HCEC 1CT (cell line): ENCODE measurements at regions not wholly inside any gene's neighbourhood (a gene's known extent, or its start where the extent isn't known, plus 50 kb on each side); places are given as distances from the start of the nearest gene placed in this dataset.

ENCODE experiments used
- DNase-seq: peaks from one replicate; pipeline ENCODE4 v3.0.0-alpha.2; 2017

DNA sequence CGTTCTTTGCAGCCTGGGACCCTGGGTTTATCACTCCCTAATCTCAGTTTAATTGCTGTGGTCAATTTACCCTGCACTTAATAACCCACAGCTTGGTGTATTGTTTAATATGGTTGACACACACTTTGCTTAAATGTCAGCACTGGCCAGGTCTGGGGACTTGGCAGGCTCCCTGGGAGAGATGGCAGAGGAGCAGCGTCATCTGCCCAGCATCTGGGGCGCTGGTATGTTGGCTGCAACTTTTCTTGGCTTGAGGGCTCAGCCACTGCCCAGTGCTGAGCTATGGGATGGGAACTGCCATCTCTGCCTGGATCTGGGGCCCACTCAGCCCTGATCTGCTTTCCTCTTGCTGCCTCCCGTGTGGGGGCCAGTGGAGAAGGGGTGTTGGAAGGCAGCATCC is 115.7 kb upstream of the IRX3 start:
- no peak for DNase-seq

DNA sequence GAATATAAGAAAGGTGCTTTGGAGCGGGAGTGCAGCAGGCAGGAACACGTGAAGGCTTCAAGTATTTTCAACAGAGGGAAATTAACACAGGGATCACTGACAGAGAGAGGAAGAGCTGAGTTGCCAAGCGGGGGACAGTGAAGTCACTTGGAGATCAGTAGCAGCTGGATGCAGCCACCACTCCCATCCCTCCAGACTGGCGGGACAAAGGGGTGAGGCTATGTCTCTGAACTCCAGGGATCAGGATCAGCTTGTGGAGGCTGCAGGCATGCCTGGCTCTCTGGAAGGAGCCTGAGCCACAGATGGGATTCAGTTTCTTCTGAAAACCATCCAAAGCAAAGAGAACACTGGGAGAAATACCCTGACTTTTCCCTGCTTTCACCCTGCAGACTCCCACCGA is 113.7 kb upstream of the IRX3 start:
- no peak for DNase-seq

GRCh38 chr16:54398986-54399385 is 112.4 kb upstream of the IRX3 start:
- DNase-seq: no peak

DNA sequence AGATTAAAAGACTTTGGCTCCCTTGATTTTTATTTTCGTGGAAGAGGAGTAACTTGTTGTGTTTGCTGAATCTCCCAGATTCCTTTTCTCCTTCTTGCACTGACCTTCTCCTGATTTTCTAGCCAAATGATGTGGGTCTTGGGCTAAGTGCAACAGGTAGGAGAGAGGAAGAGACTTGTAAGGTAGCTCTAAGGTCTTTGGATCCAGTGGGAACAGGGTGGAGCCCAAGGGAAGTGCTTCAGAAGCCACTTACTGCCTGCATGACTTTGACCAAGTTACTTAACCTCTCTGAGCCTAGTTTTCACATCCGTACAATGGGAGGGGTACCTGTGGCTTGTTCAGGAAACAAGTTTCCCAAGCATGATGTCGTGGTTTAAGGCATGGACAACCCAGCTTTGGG is 111.3 kb upstream of the IRX3 start:
- no peak for DNase-seq

DNA sequence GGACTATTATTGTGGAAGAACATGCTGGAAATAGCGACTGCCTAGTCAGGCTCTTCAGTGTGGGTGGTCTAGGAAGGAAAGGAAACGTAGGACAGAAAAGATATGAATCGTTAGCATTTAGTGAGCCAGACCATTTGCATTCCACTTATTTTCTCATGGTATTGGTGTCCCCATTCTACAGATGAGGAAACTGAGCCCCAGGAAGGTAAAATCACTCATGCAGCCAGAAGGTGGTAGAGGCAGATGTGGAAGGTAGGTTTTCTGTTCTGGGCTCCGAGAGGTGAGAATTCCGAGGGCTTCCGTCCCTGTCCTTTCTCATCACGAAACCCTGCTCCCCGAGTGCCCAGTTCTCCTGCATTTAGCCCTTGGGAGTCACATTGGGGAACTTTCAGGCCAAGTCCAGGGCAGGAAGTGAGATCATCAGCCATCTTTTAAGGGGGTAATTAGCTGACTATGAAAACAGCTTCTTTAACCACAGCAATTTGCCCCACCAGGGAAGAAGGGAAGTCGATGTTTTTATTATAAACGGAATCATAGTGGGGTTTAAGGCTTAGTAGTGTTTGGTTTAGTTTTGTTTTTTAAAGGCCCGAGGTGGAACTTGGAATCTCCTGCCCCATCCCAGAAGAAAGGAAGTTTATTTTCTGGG is 110.7 kb upstream of the IRX3 start:
- no peak for DNase-seq

DNA sequence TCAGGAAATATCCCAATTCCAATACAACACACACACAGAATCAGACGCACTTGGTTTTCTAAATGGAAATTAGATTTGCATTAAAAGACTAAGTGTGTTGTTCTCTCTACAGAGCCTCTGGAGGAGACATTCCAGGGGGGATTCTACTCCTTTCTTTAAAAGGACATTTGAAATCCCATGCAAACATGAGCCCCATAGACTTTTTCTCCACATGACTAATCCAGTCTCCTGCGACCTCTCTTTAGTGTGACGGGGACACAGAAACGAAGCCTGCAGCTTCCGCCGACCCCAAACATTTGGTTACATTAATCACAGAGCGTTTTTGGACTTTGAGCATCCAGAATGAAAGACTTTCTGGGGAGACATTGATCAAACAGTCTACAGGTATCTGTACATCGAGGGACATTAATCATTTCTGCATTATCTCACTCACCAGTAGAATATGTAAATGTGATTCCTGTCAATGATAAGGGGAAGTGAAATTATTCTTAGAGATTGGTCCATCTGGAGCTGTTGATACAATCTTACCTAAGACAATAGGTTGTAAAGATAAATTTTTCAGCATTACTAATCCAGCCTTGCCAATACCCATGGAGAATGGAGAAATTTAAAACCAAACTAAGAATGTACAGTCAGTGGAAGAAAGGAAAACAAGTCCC is 103.4 kb upstream of the IRX3 start:
- no peak for DNase-seq

- DNase-seq: no peak
Observed at GRCh38 chr16:54385141-54385540, 98.6 kb upstream of the IRX3 start.

DNA sequence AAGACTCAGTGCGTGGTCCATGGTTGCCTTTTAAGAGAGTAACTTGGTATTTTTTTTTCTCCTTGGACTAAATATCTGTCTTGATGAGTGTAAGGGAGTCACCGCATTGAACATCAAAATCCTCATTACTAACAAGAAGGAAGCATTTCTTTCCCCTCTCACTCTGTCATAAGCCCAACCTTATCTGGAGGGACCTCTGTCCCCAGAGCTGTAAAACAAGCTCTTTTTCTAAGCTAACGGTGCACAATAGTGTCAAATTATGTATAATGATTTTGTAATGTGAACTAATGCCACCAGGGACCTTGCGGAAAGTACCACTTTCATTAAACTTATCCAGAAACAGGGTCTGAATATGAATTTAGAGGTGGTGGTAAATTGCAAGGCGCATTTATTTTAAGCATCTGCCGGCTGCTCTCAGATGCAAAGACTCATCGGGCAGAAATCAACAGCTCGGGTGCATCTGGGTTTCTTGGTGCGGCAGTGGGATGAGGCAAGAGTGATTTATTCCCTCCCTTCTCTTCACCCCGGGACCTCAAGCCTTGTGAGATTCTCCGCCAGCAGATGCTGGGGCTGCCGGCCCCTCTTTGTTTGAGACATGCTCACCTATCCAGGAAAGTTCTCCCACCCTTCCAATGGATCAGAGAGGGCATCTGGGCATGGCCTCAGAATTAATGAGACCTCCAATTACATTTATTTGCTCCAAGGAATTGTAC is 95.2 kb upstream of the IRX3 start:
- no peak for DNase-seq

DNA sequence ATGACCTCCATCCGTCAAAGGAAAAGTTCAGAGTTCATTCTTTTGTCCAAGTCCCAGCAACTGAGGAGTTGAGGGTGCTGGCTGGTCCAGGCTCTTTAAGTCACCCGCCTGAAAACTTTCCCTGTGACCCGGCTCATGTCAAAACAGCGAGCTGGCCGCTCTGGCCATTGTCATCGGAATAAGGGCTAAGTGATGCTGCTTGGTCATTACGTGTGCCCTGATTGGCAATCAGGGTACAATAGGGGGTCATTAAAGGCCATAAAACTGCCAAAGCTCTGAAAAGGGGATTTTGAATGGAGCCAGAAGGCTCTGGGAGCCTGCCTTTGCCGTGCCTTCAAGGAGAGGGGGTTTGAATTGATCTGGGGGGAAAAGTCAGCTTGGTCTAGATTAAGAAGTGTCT is 88.5 kb upstream of the IRX3 start:
- no peak for DNase-seq

GRCh38 chr16:54373534-54374520 is 87.2 kb upstream of the IRX3 start:
- peak; percentile 81 for DNase-seq

- DNase-seq: no peak
Observed at GRCh38 chr16:54370278-54371040, 83.9 kb upstream of the IRX3 start.

DNA sequence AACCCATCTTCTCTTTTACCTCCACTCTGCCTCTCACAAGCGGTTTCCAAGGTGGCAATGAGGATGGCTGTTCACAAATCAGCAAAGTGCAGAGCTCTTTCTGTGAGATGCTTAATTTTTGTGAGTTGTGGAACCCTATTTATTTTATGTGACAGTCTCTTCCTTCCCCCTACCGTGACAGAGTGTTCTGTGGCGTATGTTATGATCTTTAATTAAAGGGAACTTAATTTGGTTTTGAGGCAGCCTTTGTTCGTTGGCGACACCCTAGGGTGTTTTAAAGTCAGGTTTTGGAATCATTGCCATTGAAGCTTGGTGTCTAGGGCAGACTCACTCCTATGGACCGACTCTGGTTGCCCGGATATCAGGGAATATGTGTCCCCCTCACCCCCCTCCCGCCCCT is 83.3 kb upstream of the IRX3 start:
- DNase-seq: no peak

DNA sequence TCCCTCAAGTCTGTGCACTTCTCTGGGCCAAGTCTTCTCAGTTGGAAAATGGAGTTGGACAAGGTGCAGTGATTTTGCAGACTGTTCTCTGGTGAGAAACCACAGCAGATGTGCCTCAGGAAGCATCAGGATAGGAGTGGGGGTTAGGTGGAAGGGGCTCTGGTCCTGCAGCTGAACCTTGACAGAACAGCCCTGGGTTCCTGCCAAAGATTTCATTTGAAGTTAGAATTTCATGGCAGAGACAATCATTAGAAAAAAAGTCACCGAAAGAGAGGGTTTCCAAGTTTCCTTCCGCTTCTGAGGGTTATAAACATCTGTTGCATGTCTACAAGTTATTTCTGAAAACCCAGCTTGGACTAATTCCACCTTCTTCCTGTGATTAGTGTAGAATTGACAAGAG is 80.4 kb upstream of the IRX3 start:
- no peak for DNase-seq

DNA sequence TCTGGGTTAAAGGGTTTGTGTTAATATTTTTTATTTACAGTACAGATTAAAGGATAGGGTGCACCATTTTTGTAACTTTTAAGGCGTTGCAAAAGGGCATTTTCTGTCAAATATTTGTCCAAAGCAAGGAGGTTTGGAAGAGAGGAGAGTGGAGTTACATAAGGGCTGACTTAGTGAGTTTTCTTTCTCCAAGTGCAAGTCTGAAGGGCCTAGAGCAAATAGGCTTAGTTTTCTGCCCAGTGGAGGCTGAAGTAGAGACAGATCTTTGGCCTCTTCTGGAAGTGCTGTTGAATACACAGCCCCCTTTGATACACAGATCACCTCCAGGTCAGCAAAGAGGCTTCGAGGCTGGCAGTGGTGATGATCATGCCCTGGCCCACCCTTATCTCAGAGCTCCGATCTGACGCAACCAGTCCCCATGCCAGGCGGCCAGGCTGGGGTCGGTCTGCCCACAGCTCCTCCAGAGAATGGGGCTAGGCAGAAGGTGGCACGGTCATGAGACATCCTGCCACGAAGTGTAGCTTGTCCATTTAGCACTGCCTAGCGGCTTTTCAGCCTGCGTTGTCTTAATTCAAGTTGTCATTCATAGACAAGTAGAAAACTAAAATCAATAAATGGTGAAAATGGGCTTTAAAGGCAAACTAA is 79.5 kb upstream of the IRX3 start:
- DNase-seq: no peak

GRCh38 chr16:54363766-54364165 is 77.2 kb upstream of the IRX3 start:
- no peak for DNase-seq

GRCh38 chr16:54362591-54363206 is 76.1 kb upstream of the IRX3 start:
- no peak for DNase-seq

- no peak for DNase-seq
Observed at GRCh38 chr16:54361246-54361645, 74.7 kb upstream of the IRX3 start.

DNA sequence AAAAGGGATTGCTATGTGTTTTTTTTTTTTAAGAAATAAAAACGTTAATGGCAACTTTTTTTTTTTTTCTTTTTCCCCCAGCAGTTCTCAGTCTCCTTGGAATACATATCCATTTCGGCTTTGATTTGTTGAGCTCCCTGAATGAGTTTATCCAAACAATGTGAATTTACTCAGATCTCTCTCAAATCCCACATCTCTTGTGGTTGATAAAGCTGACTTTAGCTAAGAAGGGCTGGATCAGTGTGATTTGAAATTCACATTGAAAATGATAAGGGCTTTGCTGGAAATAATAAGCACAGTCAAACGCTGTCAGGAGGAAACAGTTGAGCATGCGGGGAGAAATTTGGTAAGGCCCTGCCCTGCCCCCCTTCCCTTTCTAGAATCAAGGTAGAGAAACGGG is 74.1 kb upstream of the IRX3 start:
- DNase-seq: no peak

- no peak for DNase-seq
Observed at GRCh38 chr16:54359555-54359954, 73.0 kb upstream of the IRX3 start.

GRCh38 chr16:54359081-54359480 is 72.5 kb upstream of the IRX3 start:
- no peak for DNase-seq

DNA sequence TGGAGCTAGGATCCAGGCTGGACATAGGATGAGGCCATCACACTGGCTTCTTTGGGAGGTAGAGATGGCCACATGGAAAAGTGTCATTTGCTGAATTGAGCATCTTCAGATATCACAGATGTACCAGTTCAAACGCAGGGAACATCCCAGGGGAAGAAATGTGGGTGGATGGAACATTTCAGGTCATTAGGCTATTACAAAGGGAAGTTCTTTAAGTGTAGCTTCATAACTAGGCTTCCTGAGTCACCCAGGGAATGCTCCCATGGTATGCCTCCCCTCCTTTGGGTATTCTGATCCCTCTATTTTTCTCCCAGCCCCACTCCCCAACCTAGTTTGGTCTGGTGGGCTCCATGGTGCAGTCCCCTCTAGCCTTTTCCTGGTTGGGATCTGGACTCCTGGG is 69.8 kb upstream of the IRX3 start:
- no peak for DNase-seq
